HL-60 (cell line): ENCODE measurements at regions not wholly inside any gene's neighbourhood (a gene's known extent, or its start where the extent isn't known, plus 50 kb on each side); places are given as distances from the start of the nearest gene placed in this dataset.

Source experiments
- CTCF ChIP-seq: IDR thresholded peaks from one replicate; pipeline ENCODE4 v1.5.1; 2011; ENCODE audit warnings: low read length, control low read depth, inconsistent platforms; ENCODE audit not compliant: insufficient read depth
- GABPA ChIP-seq: IDR thresholded peaks from 2 replicates; pipeline ENCODE4 v1.6.1; 2012; ENCODE audit warnings: low read depth
- POLR2AphosphoS5 ChIP-seq: IDR thresholded peaks from 2 replicates; pipeline ENCODE4 v1.6.1; 2012; ENCODE audit warnings: low read depth
- REST ChIP-seq: IDR thresholded peaks from 2 replicates; pipeline ENCODE4 v1.6.1; 2012; ENCODE audit warnings: low read depth; ENCODE audit not compliant: insufficient replicate concordance

GRCh38 chr1:4353090-4353856 is 301.1 kb upstream of the AJAP1 start:
- TF ChIP-seq CTCF (no peak), POLR2AphosphoS5 (no peak), REST (no peak), GABPA (no peak)
